ENCODE measurements at regions not wholly inside any gene's neighbourhood (a gene's known extent, or its start where the extent isn't known, plus 50 kb on each side); places are given as distances from the start of the nearest gene placed in this dataset.

DNA sequence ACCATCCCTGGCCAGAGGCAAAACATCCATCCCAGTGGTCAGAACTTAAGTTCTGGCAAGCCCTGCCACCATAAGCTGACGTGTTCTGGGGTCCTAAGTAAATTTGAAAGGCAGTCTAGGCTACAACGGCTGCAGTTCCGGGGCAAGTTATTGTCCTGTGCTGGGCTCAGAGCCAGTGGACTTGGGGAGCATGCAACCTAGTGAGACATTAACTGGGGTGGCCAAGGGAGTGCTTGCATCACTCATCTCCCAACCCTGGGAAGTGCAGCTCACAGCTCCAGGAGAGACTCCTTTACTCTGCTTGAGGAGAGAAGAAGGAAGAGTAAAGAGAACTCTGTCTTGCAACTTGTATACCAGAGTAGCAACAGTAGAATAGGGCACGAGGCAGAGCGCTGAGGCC lies 425.4 kb upstream of the PITX2 start (continued):
- TF ChIP-seq, protein P1, sequence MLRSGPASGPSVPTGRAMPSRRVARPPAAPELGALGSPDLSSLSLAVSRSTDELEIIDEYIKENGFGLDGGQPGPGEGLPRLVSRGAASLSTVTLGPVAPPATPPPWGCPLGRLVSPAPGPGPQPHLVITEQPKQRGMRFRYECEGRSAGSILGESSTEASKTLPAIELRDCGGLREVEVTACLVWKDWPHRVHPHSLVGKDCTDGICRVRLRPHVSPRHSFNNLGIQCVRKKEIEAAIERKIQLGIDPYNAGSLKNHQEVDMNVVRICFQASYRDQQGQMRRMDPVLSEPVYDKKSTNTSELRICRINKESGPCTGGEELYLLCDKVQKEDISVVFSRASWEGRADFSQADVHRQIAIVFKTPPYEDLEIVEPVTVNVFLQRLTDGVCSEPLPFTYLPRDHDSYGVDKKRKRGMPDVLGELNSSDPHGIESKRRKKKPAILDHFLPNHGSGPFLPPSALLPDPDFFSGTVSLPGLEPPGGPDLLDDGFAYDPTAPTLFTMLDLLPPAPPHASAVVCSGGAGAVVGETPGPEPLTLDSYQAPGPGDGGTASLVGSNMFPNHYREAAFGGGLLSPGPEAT (IDR thresholded peaks at IDR 0.05; ENCODE audit: low read depth): no peak
- TF ChIP-seq NFIC (IDR thresholded peaks at IDR 0.05; ENCODE audit: low read depth, low read length) (no peak), E2F4 (IDR thresholded peaks at IDR 0.05; ENCODE audit: low read depth, low read length) (no peak), RFX5 (IDR thresholded peaks at IDR 0.05; ENCODE audit: low read depth, low read length) (no peak), NBN (IDR thresholded peaks at IDR 0.05) (no peak), DPF2 (IDR thresholded peaks at IDR 0.05) (no peak), SMC3 (IDR thresholded peaks at IDR 0.05; ENCODE audit: borderline replicate concordance, low read length) (no peak)

GRCh38 chr4:111064342-111064993 lies 441.6 kb upstream of the PITX2 start:
- no peaks in the 10 kb centered on the region for H4K20me1 ChIP-seq (ENCODE audit: control insufficient read depth, insufficient read depth)
- no peak for TF ChIP-seq FOXK2 (IDR thresholded peaks at IDR 0.05)
- TF ChIP-seq WRNIP1 (IDR thresholded peaks at IDR 0.05; ENCODE audit: borderline replicate concordance, low read depth, low read length): no peak
- TF ChIP-seq NR2F1 (conservative IDR thresholded peaks at IDR 0.05): no peak
- no peak for TF ChIP-seq ESRRA (IDR thresholded peaks at IDR 0.05; ENCODE audit: low read length)
- TF ChIP-seq ZSCAN29 (IDR thresholded peaks at IDR 0.05): no peak
- no peak for TF ChIP-seq RB1 (IDR thresholded peaks at IDR 0.05; ENCODE audit: borderline replicate concordance)
- TF ChIP-seq, protein P1 (IDR thresholded peaks at IDR 0.05; ENCODE audit: low read depth): no peak
- no peak for TF ChIP-seq RELA (IDR thresholded peaks at IDR 0.05; ENCODE audit: borderline replicate concordance, partially characterized antibody)
- no peak for TF ChIP-seq MEF2B (IDR thresholded peaks at IDR 0.05; ENCODE audit: partially characterized antibody, poor library complexity, severe bottlenecking)
- TF ChIP-seq TCF12 (IDR thresholded peaks at IDR 0.05; ENCODE audit: low read depth, low read length): no peak
- no peak for TF ChIP-seq HDAC6 (IDR thresholded peaks at IDR 0.05; ENCODE audit: unreplicated experiment)
- TF ChIP-seq TBL1XR1 (IDR thresholded peaks at IDR 0.05; ENCODE audit: low read depth, low read length): no peak
- TF ChIP-seq STAT3 (IDR thresholded peaks at IDR 0.05; ENCODE audit: low read depth, low read length): no peak
- no peak for TF ChIP-seq CBFB (IDR thresholded peaks at IDR 0.05; ENCODE audit: low read depth)
- no peak for TF ChIP-seq SIN3A (IDR thresholded peaks at IDR 0.05; ENCODE audit: low read depth, low read length)
- TF ChIP-seq SIX5 (IDR thresholded peaks at IDR 0.05; ENCODE audit: low read depth, low read length, severe bottlenecking): no peak
- no peak overlapping the region for H3K4me3 ChIP-seq
- ChIA-PET RAD21 (ENCODE audit: unreplicated experiment) (no interaction called here), SMC1A (ENCODE audit: uncharacterized antibody, unreplicated experiment) (no interaction called here), CTCF (no interaction called here), POLR2A (no interaction called here)
- intact Hi-C loops (cut with micrococcal nuclease; ENCODE audit: unreplicated experiment): no loop called here
- H3K9me3 ChIP-seq (replicated peaks; ENCODE audit: control insufficient read depth, insufficient read depth, low read length): no peaks in the 10 kb centered on the region
- BruUV-seq (replicated peaks): no TSS peak
- DNase-seq (ENCODE audit: low read depth, low spot score) (peak; percentile 2), FAIRE-seq (no peak), ATAC-seq (peak; percentile 77)
- 26% methylated on average over 4 of the region's 4 CpGs for WGBS (ENCODE audit: insufficient coverage, insufficient replicate concordance, low lambda C conversion rate, missing lambda C conversion rate)
- H3K36me3 ChIP-seq (ENCODE audit: control insufficient read depth in 2 of 2, insufficient read depth in 2 of 2, low read length in 1 of 2): no peaks in the 10 kb centered on the region
- H2AFZ ChIP-seq (ENCODE audit: control insufficient read depth, low read depth, low read length): no peak overlapping the region
- H3K79me2 ChIP-seq (ENCODE audit: control insufficient read depth, insufficient read depth, low read length): no peaks in the 10 kb centered on the region
- no peak overlapping the region for H3K4me2 ChIP-seq (ENCODE audit: control insufficient read depth, insufficient read depth)
- H3K27me3 ChIP-seq (replicated peaks in 1 of 2; ENCODE audit: control insufficient read depth in 2 of 2, insufficient read depth in 2 of 2, low read length in 1 of 2): no peaks in the 10 kb centered on the region
- no peak overlapping the region for H3K9ac ChIP-seq (ENCODE audit: control insufficient read depth, insufficient read depth, low read length)
- H3K4me1 ChIP-seq (ENCODE audit: control insufficient read depth, insufficient read depth, low read length): no peaks in the 10 kb centered on the region
- in situ Hi-C loops (cut with MboI): no loop called here
- no peak overlapping the region for H3K27ac ChIP-seq (ENCODE audit: control insufficient read depth, insufficient read depth)
